ENCODE measurements at regions not wholly inside any gene's neighbourhood (a gene's known extent, or its start where the extent isn't known, plus 50 kb on each side); places are given as distances from the start of the nearest gene placed in this dataset.
A peak's percentile ranks its signal among the peaks of the same experiment; 100 is the strongest.

DNA sequence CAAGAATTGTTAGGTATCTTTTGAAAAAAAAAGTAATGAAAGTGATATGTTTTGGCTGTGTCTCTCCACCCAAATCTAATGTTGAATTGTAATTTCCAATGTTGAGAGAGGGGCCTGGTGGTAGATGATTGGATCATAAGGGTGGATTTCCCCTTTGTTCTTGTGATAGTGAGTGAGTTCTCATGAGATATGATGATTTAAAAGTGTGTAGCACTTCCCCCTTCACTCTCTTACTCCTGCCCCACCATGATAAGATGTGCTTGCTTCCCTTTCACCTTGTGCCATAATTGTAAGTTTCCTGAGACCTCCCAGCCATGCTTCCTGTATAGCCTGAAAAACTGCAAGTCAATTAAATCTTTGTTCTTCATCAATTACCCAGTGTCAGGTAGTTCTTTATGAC is 70.7 kb downstream of the XCL2 start:
- Histone ChIP-seq H3K9me3 (no peaks in the 10 kb centered on the region), H3K4me1 (ENCODE audit: control insufficient read depth in 1 of 2, extremely low read depth in 1 of 2, insufficient read depth in 2 of 2, low read length in 2 of 2) (peaks cover 21 to 22% of the 10 kb centered on the region in 2 experiments), H3K36me3 (ENCODE audit: control insufficient read depth in 2 of 2, extremely low read depth in 1 of 2, insufficient read depth in 1 of 2, low read length in 1 of 2) (no peaks in the 10 kb centered on the region), H3K27me3 (replicated peaks in 1 of 2; ENCODE audit: control insufficient read depth in 2 of 2, extremely low read depth in 1 of 2, insufficient read depth in 2 of 2, low read length in 1 of 2) (no peaks in the 10 kb centered on the region), H3K4me3 (ENCODE audit: control insufficient read depth in 1 of 2, extremely low read depth in 1 of 2, low read length in 1 of 2) (no peak overlapping the region), H3K27ac (ENCODE audit: low read length) (no peak overlapping the region)
- Mint-ChIP-seq H3K27ac (no peak overlapping the region), H3K4me1 (peaks cover 52 to 57% (median 55%) of the 10 kb centered on the region in 3 donors), H3K9me3 (peaks cover 0 to 9% (median 2%) of the 10 kb centered on the region in 3 donors), H3K36me3 (peaks cover 10% of the 10 kb centered on the region), H3K4me3 (no peak overlapping the region), H3K27me3 (no peaks in the 10 kb centered on the region)
- no peak for DNase-seq
- ChIA-PET CTCF (no interaction called here), POLR2A (no interaction called here)
- ATAC-seq (replicated peaks in 1 of 4) = no peak

DNA sequence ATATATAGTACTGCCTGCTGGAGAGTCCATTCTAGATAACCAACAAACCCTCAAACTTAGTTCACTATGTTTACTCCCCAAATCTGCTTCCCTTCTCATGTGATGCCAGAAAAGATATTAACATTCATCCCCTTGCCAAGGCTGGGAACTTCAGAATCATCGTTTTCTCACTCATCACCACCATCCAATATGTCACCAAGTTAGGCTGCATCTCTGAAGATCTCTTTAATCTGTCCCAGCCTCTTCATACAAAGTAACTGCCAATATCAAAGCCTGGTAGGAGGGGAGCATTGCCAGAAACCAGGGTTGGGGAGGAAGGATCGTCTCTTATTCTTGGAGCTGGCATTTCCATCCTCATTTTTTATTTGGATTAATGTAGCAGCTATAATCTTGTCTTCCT is 71.6 kb downstream of the XCL2 start:
- ATAC-seq (replicated peaks in 1 of 4) (no peak), DNase-seq (no peak)
- Histone ChIP-seq H3K4me1 (ENCODE audit: control insufficient read depth in 1 of 2, extremely low read depth in 1 of 2, insufficient read depth in 2 of 2, low read length in 2 of 2) (peaks cover 21 to 26% of the 10 kb centered on the region in 2 experiments), H3K27me3 (replicated peaks in 1 of 2; ENCODE audit: control insufficient read depth in 2 of 2, extremely low read depth in 1 of 2, insufficient read depth in 2 of 2, low read length in 1 of 2) (no peaks in the 10 kb centered on the region), H3K36me3 (ENCODE audit: control insufficient read depth in 2 of 2, extremely low read depth in 1 of 2, insufficient read depth in 1 of 2, low read length in 1 of 2) (no peaks in the 10 kb centered on the region), H3K4me3 (ENCODE audit: control insufficient read depth in 1 of 2, extremely low read depth in 1 of 2, low read length in 1 of 2) (no peak overlapping the region), H3K9me3 (no peaks in the 10 kb centered on the region), H3K27ac (ENCODE audit: low read length) (no peak overlapping the region)
- CTCF ChIA-PET = no interaction called here
- Mint-ChIP-seq H3K27ac (no peak overlapping the region), H3K9me3 (peaks cover 0 to 9% (median 2%) of the 10 kb centered on the region in 3 donors), H3K4me3 (no peak overlapping the region), H3K27me3 (no peaks in the 10 kb centered on the region), H3K4me1 (peaks cover 53 to 57% (median 55%) of the 10 kb centered on the region in 3 donors), H3K36me3 (peaks cover 10% of the 10 kb centered on the region)
- POLR2A ChIA-PET = no interaction called here
- WGBS (ENCODE audit: insufficient coverage) = no CpG with 5 or more reads among the region's 2 CpGs

DNA sequence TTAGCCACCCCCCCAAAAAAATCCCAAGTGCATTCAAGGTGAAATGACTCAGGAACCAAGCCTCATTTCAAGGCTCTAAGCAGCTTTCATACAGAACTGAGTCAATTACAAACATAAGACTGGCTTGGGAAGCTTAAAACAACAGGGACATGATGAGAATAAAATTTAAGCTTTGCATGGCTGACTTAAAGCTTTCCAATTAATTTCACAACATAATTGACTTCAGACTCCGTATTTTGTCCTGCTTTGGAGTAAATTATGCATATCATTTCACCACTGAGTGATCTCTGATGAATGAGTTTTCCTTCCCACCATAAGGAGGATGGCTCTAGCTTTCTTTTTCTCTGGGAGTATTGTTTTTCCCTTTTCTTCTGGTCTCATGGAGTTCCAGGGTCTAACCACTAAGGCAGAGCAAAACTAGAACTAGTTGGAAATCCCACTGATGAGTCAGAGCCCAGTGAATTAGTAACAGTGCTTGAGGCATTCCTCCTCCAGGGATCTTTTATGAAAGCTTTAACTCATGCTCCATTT is 72.8 kb downstream of the XCL2 start:
- ATAC-seq (replicated peaks in 1 of 4) = no peak

DNA sequence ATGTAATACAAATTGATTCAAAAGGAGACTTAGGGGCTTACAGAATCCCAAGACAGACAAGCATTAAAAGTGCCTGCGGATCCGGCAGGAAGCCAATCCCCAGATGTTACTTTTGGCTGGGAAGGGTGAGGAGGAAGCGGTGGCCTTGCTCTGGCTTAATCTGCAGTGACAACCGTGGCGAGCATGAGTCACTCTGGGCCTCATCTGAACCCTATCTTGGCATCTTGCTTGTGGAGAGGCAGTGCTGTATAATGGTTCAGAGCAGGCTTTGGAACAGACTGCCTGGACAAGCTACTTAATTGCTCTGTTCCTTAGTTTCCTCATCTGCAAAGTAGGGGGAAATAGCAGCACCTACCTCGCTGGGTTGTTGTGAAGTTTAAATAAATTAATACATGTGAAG is 74.1 kb downstream of the XCL2 start:
- H3K27ac ChIP-seq (ENCODE audit: low read length) = peak overlapping the region; percentile 35
- Mint-ChIP-seq H3K4me1 (peaks cover 65 to 68% (median 66%) of the 10 kb centered on the region in 3 donors), H3K4me3 (peak overlapping the region in 1 of 3 donors; percentile 20), H3K36me3 (peaks cover 6% of the 10 kb centered on the region), H3K9me3 (peaks cover 0 to 5% (median 2%) of the 10 kb centered on the region in 3 donors), H3K27me3 (no peaks in the 10 kb centered on the region), H3K27ac (peak overlapping the region; percentile 73 to 79)
- peaks cover 29 to 34% of the 10 kb centered on the region in 2 experiments for H3K4me1 ChIP-seq (ENCODE audit: control insufficient read depth in 1 of 2, extremely low read depth in 1 of 2, insufficient read depth in 2 of 2, low read length in 2 of 2)
- ATAC-seq (replicated peaks in 1 of 4) = peak in 3 of 4 experiments; percentile 64 to 80 (median 68)
- ChIA-PET CTCF (interaction anchor here in 1 of 2 donors (2.4 kb wide), 1 partner anchor 127 kb away, joined by 10 read pairs; no protein-coding TSS in a partner anchor), POLR2A (no interaction called here)
- no peaks in the 10 kb centered on the region for H3K27me3 ChIP-seq (replicated peaks in 1 of 2; ENCODE audit: control insufficient read depth in 2 of 2, extremely low read depth in 1 of 2, insufficient read depth in 2 of 2, low read length in 1 of 2)
- peak in 6 of 35 experiments; percentile 5 to 38 (median 15) for DNase-seq
- H3K36me3 ChIP-seq (ENCODE audit: control insufficient read depth in 2 of 2, extremely low read depth in 1 of 2, insufficient read depth in 1 of 2, low read length in 1 of 2) = no peaks in the 10 kb centered on the region
- H3K4me3 ChIP-seq (ENCODE audit: control insufficient read depth in 1 of 2, extremely low read depth in 1 of 2, low read length in 1 of 2) = no peak overlapping the region
- no peaks in the 10 kb centered on the region for H3K9me3 ChIP-seq
- 41% methylated on average over 6 of the region's 6 CpGs for WGBS (ENCODE audit: insufficient coverage)

More for the DNA sequence above, 72.8 kb downstream of the XCL2 start:
- Mint-ChIP-seq H3K4me1 (peaks cover 57 to 61% (median 59%) of the 10 kb centered on the region in 3 donors), H3K27me3 (no peaks in the 10 kb centered on the region), H3K36me3 (peaks cover 10% of the 10 kb centered on the region), H3K27ac (peak overlapping the region; percentile 21 to 75), H3K9me3 (peaks cover 0 to 9% (median 2%) of the 10 kb centered on the region in 3 donors), H3K4me3 (no peak overlapping the region)
- H3K4me3 ChIP-seq (ENCODE audit: control insufficient read depth in 1 of 2, extremely low read depth in 1 of 2, low read length in 1 of 2) = no peak overlapping the region
- H3K4me1 ChIP-seq (ENCODE audit: control insufficient read depth in 1 of 2, extremely low read depth in 1 of 2, insufficient read depth in 2 of 2, low read length in 2 of 2) = peaks cover 29 to 32% of the 10 kb centered on the region in 2 experiments
- H3K27ac ChIP-seq (ENCODE audit: low read length) = no peak overlapping the region
- CTCF ChIA-PET = no interaction called here
- no CpG with 5 or more reads among the region's 1 CpG for WGBS (ENCODE audit: insufficient coverage)
- H3K36me3 ChIP-seq (ENCODE audit: control insufficient read depth in 2 of 2, extremely low read depth in 1 of 2, insufficient read depth in 1 of 2, low read length in 1 of 2) = no peaks in the 10 kb centered on the region
- H3K9me3 ChIP-seq = no peaks in the 10 kb centered on the region
- POLR2A ChIA-PET = interaction anchor here in 1 of 2 donors (0.5 kb wide), 1 partner anchor 121 kb away, joined by 3 read pairs; no protein-coding TSS in a partner anchor
- H3K27me3 ChIP-seq (replicated peaks in 1 of 2; ENCODE audit: control insufficient read depth in 2 of 2, extremely low read depth in 1 of 2, insufficient read depth in 2 of 2, low read length in 1 of 2) = no peaks in the 10 kb centered on the region
- DNase-seq = no peak

DNA sequence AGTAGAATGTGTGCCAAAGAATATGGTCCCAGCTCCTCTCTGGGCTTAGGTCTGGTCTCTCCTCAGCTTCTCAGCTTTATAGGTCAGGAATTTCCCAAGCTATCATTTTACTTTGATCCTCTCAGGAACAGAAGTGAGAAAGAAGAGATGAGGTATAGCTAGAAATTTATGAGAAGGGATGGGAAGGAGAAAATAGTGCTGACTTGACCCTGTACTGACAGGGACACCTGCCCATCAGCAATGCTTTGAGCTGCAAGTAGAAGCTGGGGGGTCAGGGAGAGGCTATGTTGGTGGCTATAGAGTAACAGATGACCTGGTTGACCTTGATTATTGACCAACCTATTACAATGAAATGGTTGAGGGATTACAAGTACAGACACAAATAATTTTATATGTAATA is 75.0 kb downstream of the XCL2 start:
- ATAC-seq (replicated peaks in 1 of 4) (no peak), DNase-seq (no peak)
- Mint-ChIP-seq H3K27ac (peak overlapping the region; percentile 87 to 95), H3K36me3 (peaks cover 6% of the 10 kb centered on the region), H3K4me3 (peak overlapping the region in 1 of 3 donors; percentile 50), H3K4me1 (peaks cover 65 to 68% (median 66%) of the 10 kb centered on the region in 3 donors), H3K27me3 (no peaks in the 10 kb centered on the region), H3K9me3 (peaks cover 2 to 5% (median 4%) of the 10 kb centered on the region in 3 donors)
- ChIA-PET POLR2A (interaction anchor here in 1 of 2 donors (0.7 kb wide), 1 partner anchor 26 kb away, joined by 3 read pairs; no protein-coding TSS in a partner anchor), CTCF (interaction anchor here (0.6 to 2.4 kb wide), 5 partner anchors 11 to 1433 kb away, joined by 3 to 10 read pairs (median 3); no protein-coding TSS in a partner anchor)
- Histone ChIP-seq H3K4me3 (ENCODE audit: control insufficient read depth in 1 of 2, extremely low read depth in 1 of 2, low read length in 1 of 2) (no peak overlapping the region), H3K27me3 (replicated peaks in 1 of 2; ENCODE audit: control insufficient read depth in 2 of 2, extremely low read depth in 1 of 2, insufficient read depth in 2 of 2, low read length in 1 of 2) (no peaks in the 10 kb centered on the region), H3K36me3 (ENCODE audit: control insufficient read depth in 2 of 2, extremely low read depth in 1 of 2, insufficient read depth in 1 of 2, low read length in 1 of 2) (no peaks in the 10 kb centered on the region), H3K4me1 (ENCODE audit: control insufficient read depth in 1 of 2, extremely low read depth in 1 of 2, insufficient read depth in 2 of 2, low read length in 2 of 2) (peaks cover 29 to 34% of the 10 kb centered on the region in 2 experiments), H3K9me3 (no peaks in the 10 kb centered on the region), H3K27ac (ENCODE audit: low read length) (peak overlapping the region; percentile 35)

DNA sequence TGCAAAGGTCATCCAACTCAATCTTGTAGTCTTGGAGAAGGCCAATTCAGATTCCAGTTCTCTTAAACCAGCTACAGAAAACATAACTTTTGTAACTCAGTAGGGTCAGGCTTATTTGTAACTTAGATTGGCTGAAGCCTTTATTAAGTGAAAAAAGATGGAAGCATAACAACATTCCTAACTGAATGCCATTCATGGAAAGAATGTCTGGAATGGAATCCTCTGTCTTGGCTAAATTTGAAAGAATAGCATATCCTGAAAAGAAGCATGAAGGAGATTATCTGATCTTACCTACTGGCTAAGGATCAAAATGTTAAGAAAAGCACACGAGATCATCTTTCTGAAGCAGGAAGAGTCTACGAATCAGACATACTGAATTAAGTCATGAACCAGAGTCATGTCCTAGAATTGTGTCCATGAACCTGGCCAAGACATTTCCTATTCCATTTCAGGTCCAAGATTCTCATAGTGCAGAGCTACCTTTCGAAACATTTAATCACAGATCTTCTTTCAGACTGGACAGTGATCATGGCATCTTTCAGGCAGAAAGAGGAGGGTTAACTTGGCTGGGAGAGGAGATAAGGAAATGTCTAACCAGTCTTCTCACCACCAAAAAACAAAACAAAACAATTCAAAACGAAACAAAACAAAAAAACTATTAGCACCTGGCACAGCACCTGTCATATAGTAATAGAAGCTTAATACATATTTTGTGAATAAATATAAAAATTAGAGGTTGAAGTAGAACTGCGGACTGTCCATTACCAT is 75.6 kb downstream of the XCL2 start:
- ATAC-seq (replicated peaks in 1 of 4) (no peak), DNase-seq (no peak)
- H3K27ac ChIP-seq (ENCODE audit: low read length) = peak overlapping the region; percentile 55
- 61% methylated on average over 2 of the region's 5 CpGs for WGBS (ENCODE audit: insufficient coverage)
- H3K4me1 Mint-ChIP-seq = peaks cover 61 to 66% (median 62%) of the 10 kb centered on the region in 3 donors
- peak overlapping the region in 1 of 3 donors; percentile 50 for H3K4me3 Mint-ChIP-seq
- H3K36me3 Mint-ChIP-seq = no peaks in the 10 kb centered on the region
- ChIA-PET POLR2A (interaction anchor here in 1 of 2 donors (0.7 kb wide), 1 partner anchor 26 kb away, joined by 3 read pairs; no protein-coding TSS in a partner anchor), CTCF (interaction anchor here (0.6 to 2.4 kb wide), 7 partner anchors 10 to 1434 kb away, joined by 3 to 10 read pairs (median 3); no protein-coding TSS in a partner anchor)
- H3K27me3 Mint-ChIP-seq = no peaks in the 10 kb centered on the region
- H3K4me3 ChIP-seq (ENCODE audit: control insufficient read depth in 1 of 2, extremely low read depth in 1 of 2, low read length in 1 of 2) = no peak overlapping the region
- H3K4me1 ChIP-seq (ENCODE audit: control insufficient read depth in 1 of 2, extremely low read depth in 1 of 2, insufficient read depth in 2 of 2, low read length in 2 of 2) = peaks cover 29 to 34% of the 10 kb centered on the region in 2 experiments
- H3K36me3 ChIP-seq (ENCODE audit: control insufficient read depth in 2 of 2, extremely low read depth in 1 of 2, insufficient read depth in 1 of 2, low read length in 1 of 2) = no peaks in the 10 kb centered on the region
- H3K27me3 ChIP-seq (replicated peaks in 1 of 2; ENCODE audit: control insufficient read depth in 2 of 2, extremely low read depth in 1 of 2, insufficient read depth in 2 of 2, low read length in 1 of 2) = no peaks in the 10 kb centered on the region
- peaks cover 2 to 6% (median 5%) of the 10 kb centered on the region in 3 donors for H3K9me3 Mint-ChIP-seq
- peak overlapping the region; percentile 87 to 95 for H3K27ac Mint-ChIP-seq
- H3K9me3 ChIP-seq = no peaks in the 10 kb centered on the region

All from T-cell (primary cell).